WTC11 (cell line): ENCODE measurements at regions not wholly inside any gene's neighbourhood (a gene's known extent, or its start where the extent isn't known, plus 50 kb on each side); places are given as distances from the start of the nearest gene placed in this dataset.

Experiments used
- ATAC-seq: fragments of 200-7000 bp; cut with Tn5 transposase; 2 replicates; pipeline ENCODE4 v1.10.0; 2021; ENCODE audit warnings: mild to moderate bottlenecking, moderate library complexity
- CTCF ChIA-PET: fragments of 300-600 bp; sonication (Branson Sonifier 250); formaldehyde crosslinking; loops from one replicate; lab custom pipeline; 2021; ENCODE audit warnings: antibody characterized with exemption; lab: Charles Lee
- POLR2A ChIA-PET: fragments of 350-600 bp; sonication (Branson Sonifier 250); formaldehyde crosslinking; loops from one replicate; lab custom pipeline; 2021; ENCODE audit warnings: antibody characterized with exemption; lab: Charles Lee
- DNase-seq: peaks from one replicate; pipeline ENCODE4 v3.0.0; 2021; ENCODE audit warnings: low spot score
- H3K27ac Mint-ChIP-seq: 2 replicates; pipeline ENCODE4 v1.8.0; 2021; ENCODE audit warnings: mixed read lengths
- H3K27me3 Mint-ChIP-seq: 2 replicates; pipeline ENCODE4 v1.8.0; 2021; ENCODE audit warnings: low read depth, mild to moderate bottlenecking, moderate library complexity, mixed read lengths
- H3K36me3 Mint-ChIP-seq: 2 replicates; pipeline ENCODE4 v1.8.0; 2021; ENCODE audit warnings: mixed read lengths
- H3K4me1 Mint-ChIP-seq: 2 replicates; pipeline ENCODE4 v1.8.0; 2022; ENCODE audit warnings: mixed read lengths
- H3K4me3 Mint-ChIP-seq: 2 replicates; pipeline ENCODE4 v1.8.0; 2021; ENCODE audit warnings: mild to moderate bottlenecking, moderate library complexity, mixed read lengths
- H3K9me3 Mint-ChIP-seq: 2 replicates; pipeline ENCODE4 v1.8.0; 2021; ENCODE audit warnings: mixed read lengths
- PRRX2 ChIP-seq: fragments of 250-450 bp; sonication (Bioruptor Pico); IDR thresholded peaks from 2 replicates; pipeline ENCODE4 v1.8.0; 2021; ENCODE audit warnings: mild to moderate bottlenecking
- TF ChIP-seq, protein P1 (sequence below): sonication (generic); formaldehyde crosslinking; IDR thresholded peaks from 2 replicates; pipeline ENCODE4 v1.8.1; 2022; ENCODE audit warnings: low read depth, mild to moderate bottlenecking, moderate library complexity, missing genetic modification reagents, borderline replicate concordance

DNA sequence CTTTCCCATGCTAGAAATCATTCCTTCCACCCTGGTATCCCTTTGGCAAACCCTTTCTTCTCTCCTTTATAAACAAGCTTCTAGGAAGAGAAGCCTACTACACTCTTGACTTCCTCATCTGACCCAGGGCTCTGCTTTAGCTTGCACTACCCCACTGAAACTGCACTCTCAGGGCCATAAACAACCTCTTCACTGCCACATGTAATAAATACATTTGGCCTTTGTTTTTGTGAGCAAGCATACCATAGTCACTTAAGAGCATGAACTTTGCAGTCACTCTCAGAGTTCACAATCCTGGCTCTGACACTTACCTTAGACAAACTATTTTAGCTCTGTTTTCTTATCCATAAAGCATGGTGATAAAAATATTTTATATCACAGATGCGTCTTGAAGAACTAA lies 50.7 kb upstream of the USP38 start:
- H3K36me3 Mint-ChIP-seq = no peaks in the 10 kb centered on the region
- no peak overlapping the region for H3K4me3 Mint-ChIP-seq
- no peaks in the 10 kb centered on the region for H3K27me3 Mint-ChIP-seq
- ChIA-PET POLR2A (no interaction called here), CTCF (no interaction called here)
- no peak for DNase-seq
- H3K27ac Mint-ChIP-seq = no peak overlapping the region
- no peak for ATAC-seq
- 0 out of 2 replicates have a peak, but pooled peaks cover 4% of the 10 kb centered on the region for H3K9me3 Mint-ChIP-seq
- H3K4me1 Mint-ChIP-seq = no peaks in the 10 kb centered on the region
- no peak for TF ChIP-seq PRRX2
- TF ChIP-seq, protein P1, sequence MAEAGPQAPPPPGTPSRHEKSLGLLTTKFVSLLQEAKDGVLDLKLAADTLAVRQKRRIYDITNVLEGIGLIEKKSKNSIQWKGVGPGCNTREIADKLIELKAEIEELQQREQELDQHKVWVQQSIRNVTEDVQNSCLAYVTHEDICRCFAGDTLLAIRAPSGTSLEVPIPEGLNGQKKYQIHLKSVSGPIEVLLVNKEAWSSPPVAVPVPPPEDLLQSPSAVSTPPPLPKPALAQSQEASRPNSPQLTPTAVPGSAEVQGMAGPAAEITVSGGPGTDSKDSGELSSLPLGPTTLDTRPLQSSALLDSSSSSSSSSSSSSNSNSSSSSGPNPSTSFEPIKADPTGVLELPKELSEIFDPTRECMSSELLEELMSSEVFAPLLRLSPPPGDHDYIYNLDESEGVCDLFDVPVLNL (CRISPR knock-in tag) = no peak
- TF ChIP-seq, all 79 proteins: peak for 0
